Osteocyte (in vitro differentiated cells): ENCODE measurements at regions not wholly inside any gene's neighbourhood (a gene's known extent, or its start where the extent isn't known, plus 50 kb on each side); places are given as distances from the start of the nearest gene placed in this dataset.

Experiments used
- DNase-seq: peaks from one replicate; pipeline ENCODE4 v3.0.0; 2021; ENCODE audit warnings: mixed read lengths; ENCODE audit not compliant: unreplicated experiment; ENCODE audit errors: extremely low spot score
- H3K27ac Mint-ChIP-seq: one replicate; pipeline ENCODE4 v1.8.0; 2021; ENCODE audit warnings: mild to moderate bottlenecking, mixed read lengths; ENCODE audit not compliant: unreplicated experiment
- H3K27me3 Mint-ChIP-seq: one replicate; pipeline ENCODE4 v1.8.0; 2021; ENCODE audit warnings: mixed read lengths; ENCODE audit not compliant: unreplicated experiment
- H3K36me3 Mint-ChIP-seq: one replicate; pipeline ENCODE4 v1.8.0; 2021; ENCODE audit warnings: mixed read lengths; ENCODE audit not compliant: unreplicated experiment
- H3K4me1 Mint-ChIP-seq: one replicate; pipeline ENCODE4 v1.8.0; 2021; ENCODE audit warnings: mixed read lengths; ENCODE audit not compliant: unreplicated experiment
- H3K4me3 Mint-ChIP-seq: one replicate; pipeline ENCODE4 v1.8.0; 2021; ENCODE audit warnings: mild to moderate bottlenecking, moderate library complexity, mixed read lengths; ENCODE audit not compliant: unreplicated experiment
- H3K9me3 Mint-ChIP-seq: one replicate; pipeline ENCODE4 v1.8.0; 2021; ENCODE audit warnings: mixed read lengths; ENCODE audit not compliant: unreplicated experiment
- TF ChIP-seq, protein P1 (sequence below): fragments of 200-600 bp; sonication (generic); IDR thresholded peaks from 2 replicates; pipeline ENCODE4 v1.5.0; 2021; ENCODE audit warnings: antibody characterized with exemption, mild to moderate bottlenecking, moderate library complexity

GRCh38 chr10:36683421-36683820 lies 442.0 kb upstream of the ANKRD30A start:
- H3K4me3 Mint-ChIP-seq, result no peak overlapping the region
- peaks cover 15% of the 10 kb centered on the region for H3K4me1 Mint-ChIP-seq
- H3K9me3 Mint-ChIP-seq, result peaks cover 9% of the 10 kb centered on the region
- TF ChIP-seq, protein P1, sequence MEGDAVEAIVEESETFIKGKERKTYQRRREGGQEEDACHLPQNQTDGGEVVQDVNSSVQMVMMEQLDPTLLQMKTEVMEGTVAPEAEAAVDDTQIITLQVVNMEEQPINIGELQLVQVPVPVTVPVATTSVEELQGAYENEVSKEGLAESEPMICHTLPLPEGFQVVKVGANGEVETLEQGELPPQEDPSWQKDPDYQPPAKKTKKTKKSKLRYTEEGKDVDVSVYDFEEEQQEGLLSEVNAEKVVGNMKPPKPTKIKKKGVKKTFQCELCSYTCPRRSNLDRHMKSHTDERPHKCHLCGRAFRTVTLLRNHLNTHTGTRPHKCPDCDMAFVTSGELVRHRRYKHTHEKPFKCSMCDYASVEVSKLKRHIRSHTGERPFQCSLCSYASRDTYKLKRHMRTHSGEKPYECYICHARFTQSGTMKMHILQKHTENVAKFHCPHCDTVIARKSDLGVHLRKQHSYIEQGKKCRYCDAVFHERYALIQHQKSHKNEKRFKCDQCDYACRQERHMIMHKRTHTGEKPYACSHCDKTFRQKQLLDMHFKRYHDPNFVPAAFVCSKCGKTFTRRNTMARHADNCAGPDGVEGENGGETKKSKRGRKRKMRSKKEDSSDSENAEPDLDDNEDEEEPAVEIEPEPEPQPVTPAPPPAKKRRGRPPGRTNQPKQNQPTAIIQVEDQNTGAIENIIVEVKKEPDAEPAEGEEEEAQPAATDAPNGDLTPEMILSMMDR, result peak; percentile 17
- H3K27me3 Mint-ChIP-seq, result no peaks in the 10 kb centered on the region
- H3K27ac Mint-ChIP-seq, result no peak overlapping the region
- no peak for DNase-seq
- no peaks in the 10 kb centered on the region for H3K36me3 Mint-ChIP-seq

- no peaks in the 10 kb centered on the region for H3K27me3 Mint-ChIP-seq
- H3K9me3 Mint-ChIP-seq, result peaks cover 1% of the 10 kb centered on the region
- H3K27ac Mint-ChIP-seq, result no peak overlapping the region
- TF ChIP-seq, protein P1, result no peak
- H3K4me3 Mint-ChIP-seq, result no peak overlapping the region
- DNase-seq, result no peak
- peaks cover 23% of the 10 kb centered on the region for H3K4me1 Mint-ChIP-seq
- no peaks in the 10 kb centered on the region for H3K36me3 Mint-ChIP-seq
Observed at GRCh38 chr10:36681751-36682632, 443.4 kb upstream of the ANKRD30A start.

GRCh38 chr10:36679554-36679953 lies 445.8 kb upstream of the ANKRD30A start:
- Mint-ChIP-seq H3K4me3 (no peak overlapping the region), H3K27ac (no peak overlapping the region), H3K9me3 (peaks cover 5% of the 10 kb centered on the region), H3K27me3 (no peaks in the 10 kb centered on the region), H3K36me3 (no peaks in the 10 kb centered on the region), H3K4me1 (peaks cover 46% of the 10 kb centered on the region)
- TF ChIP-seq, protein P1, result no peak
- no peak for DNase-seq

DNA sequence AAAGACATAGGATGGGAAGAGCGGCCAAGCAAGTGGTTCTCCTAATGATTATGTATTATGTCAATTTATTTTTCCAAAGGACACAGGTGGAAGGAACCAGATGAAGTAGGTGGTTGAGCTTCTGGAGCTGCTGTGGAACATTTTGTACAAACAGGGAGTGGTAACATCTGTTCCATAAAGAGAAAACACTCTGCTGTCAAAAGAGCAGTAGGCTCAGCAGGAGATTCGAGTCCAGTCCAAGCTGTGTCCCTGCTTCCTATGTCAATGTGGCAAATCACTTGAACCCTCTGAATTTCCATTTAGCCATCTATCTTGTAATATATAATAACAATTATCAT lies 448.0 kb upstream of the ANKRD30A start:
- no peak overlapping the region for H3K4me3 Mint-ChIP-seq

More for the DNA sequence above, 448.0 kb upstream of the ANKRD30A start:
- no peak for DNase-seq
- TF ChIP-seq, protein P1, result no peak
- Mint-ChIP-seq H3K4me1 (peaks cover 40% of the 10 kb centered on the region), H3K9me3 (peaks cover 5% of the 10 kb centered on the region), H3K27ac (no peak overlapping the region), H3K27me3 (no peaks in the 10 kb centered on the region), H3K36me3 (no peaks in the 10 kb centered on the region)
